ENCODE measurements at regions not wholly inside any gene's neighbourhood (a gene's known extent, or its start where the extent isn't known, plus 50 kb on each side); places are given as distances from the start of the nearest gene placed in this dataset.

- H3K9me3 ChIP-seq (ENCODE audit: control insufficient read depth in 1 of 2, insufficient read depth in 1 of 2, low read depth in 1 of 2, low read length in 2 of 2) = no peaks in the 10 kb centered on the region
- intact Hi-C loops (cut with micrococcal nuclease) = no loop called here
- DNase-seq (ENCODE audit: low read depth, low spot score) (no peak), ATAC-seq (peak; percentile 35)
- CTCF ChIA-PET = no interaction called here
- RAD21 ChIA-PET (ENCODE audit: low non-redundant PET in 1 of 2, low total read pairs in 2 of 2, uncharacterized antibody in 2 of 2, unreplicated experiment in 2 of 2) = no interaction called here
- H3K27me3 ChIP-seq (ENCODE audit: insufficient read depth, low read length) = no peaks in the 10 kb centered on the region
- no peak for TF ChIP-seq POLR2A (IDR thresholded peaks at IDR 0.05; ENCODE audit: borderline replicate concordance, extremely low read depth, insufficient read depth, insufficient read length)
- TF ChIP-seq RAD21 (IDR thresholded peaks at IDR 0.05; ENCODE audit: low read depth) = no peak
- TF ChIP-seq YY1 (IDR thresholded peaks at IDR 0.05; ENCODE audit: extremely low read depth, insufficient replicate concordance, low read depth, low read length) = no peak
- no peak for TF ChIP-seq CTCF (IDR thresholded peaks at IDR 0.05 in 2 of 3, conservative IDR thresholded peaks at IDR 0.05 in 1 of 3; ENCODE audit: borderline replicate concordance in 1 of 3, insufficient read depth in 1 of 3, low read depth in 2 of 3, low read length in 2 of 3)
- TF ChIP-seq JUND (IDR thresholded peaks at IDR 0.05) = no peak
- TF ChIP-seq MAX (IDR thresholded peaks at IDR 0.05) = no peak
- no peak for TF ChIP-seq SP1 (IDR thresholded peaks at IDR 0.05; ENCODE audit: low read depth)
- TF ChIP-seq ZFX (IDR thresholded peaks at IDR 0.05) = no peak
- TF ChIP-seq SRF (IDR thresholded peaks at IDR 0.05; ENCODE audit: low read depth) = no peak
- TF ChIP-seq ZBTB33 (IDR thresholded peaks at IDR 0.05; ENCODE audit: extremely low read depth, insufficient replicate concordance, low read length) = no peak
- no peak for TF ChIP-seq CBX3 (IDR thresholded peaks at IDR 0.05; ENCODE audit: low read depth)
- no peak for TF ChIP-seq ELF1 (IDR thresholded peaks at IDR 0.05; ENCODE audit: borderline replicate concordance, low read depth)
- no peak for TF ChIP-seq REST (IDR thresholded peaks at IDR 0.05; ENCODE audit: low read depth)
- TF ChIP-seq EZH2 (IDR thresholded peaks at IDR 0.05) = no peak
- H2AFZ ChIP-seq (ENCODE audit: low read depth, low read length, poor library complexity, severe bottlenecking) = peak overlapping the region; percentile 55
- no TSS peak for BruUV-seq (replicated peaks)
- H3K9me2 ChIP-seq (ENCODE audit: insufficient read depth) = no peaks in the 10 kb centered on the region
- peaks cover 21 to 58% of the 10 kb centered on the region in 2 experiments for H3K4me1 ChIP-seq (ENCODE audit: control insufficient read depth in 1 of 2, insufficient read depth in 2 of 2, low read length in 2 of 2)
- peak overlapping the region; percentile 52; the same call in 1 of the 2 replicates for H3K27ac ChIP-seq (ENCODE audit: low read depth, low read length)
- H4K20me1 ChIP-seq (ENCODE audit: insufficient read depth) = no peaks in the 10 kb centered on the region
- H3K79me2 ChIP-seq (ENCODE audit: insufficient read depth, low read length) = no peaks in the 10 kb centered on the region
- peak overlapping the region; percentile 56 for H3K4me2 ChIP-seq (ENCODE audit: low read length)
- H3K36me3 ChIP-seq (ENCODE audit: control insufficient read depth in 1 of 2, insufficient read depth in 2 of 2, low read length in 2 of 2) = no peaks in the 10 kb centered on the region
- H3K4me3 ChIP-seq (replicated peaks in 1 of 2; ENCODE audit: low read depth in 1 of 2, low read length in 2 of 2) = peak overlapping the region in 1 of 2 experiments; percentile 13; a peak in 2 of 4 replicates
- H3K9ac ChIP-seq (ENCODE audit: low read length) = no peak overlapping the region
- POLR2A ChIA-PET = no interaction called here
Observed at GRCh38 chr20:4546342-4546741, 139.9 kb upstream of the PRNP start.
